ENCODE measurements at regions not wholly inside any gene's neighbourhood (a gene's known extent, or its start where the extent isn't known, plus 50 kb on each side); places are given as distances from the start of the nearest gene placed in this dataset.

- Histone ChIP-seq H3K27ac (ENCODE audit: extremely low read length, insufficient read depth, low read length) (no peak overlapping the region), H4K20me1 (ENCODE audit: insufficient read depth, low read length) (no peaks in the 10 kb centered on the region), H3K27me3 (ENCODE audit: control insufficient read depth in 1 of 2, insufficient read depth in 2 of 2, low read length in 2 of 2) (peaks cover 0 to 11% of the 10 kb centered on the region in 2 experiments; a peak in 1 of 5 replicates), H3K9ac (ENCODE audit: insufficient read depth, low read depth, low read length) (no peak overlapping the region), H2AFZ (ENCODE audit: low read length) (no peak overlapping the region), H3K79me2 (ENCODE audit: insufficient read depth, low read length) (no peaks in the 10 kb centered on the region), H3K9me3 (ENCODE audit: low read length) (no peaks in the 10 kb centered on the region), H3K4me2 (ENCODE audit: low read depth, low read length) (no peak overlapping the region), H3K4me3 (replicated peaks in 1 of 3; ENCODE audit: insufficient read depth in 1 of 3, low read depth in 2 of 3, low read length in 3 of 3) (no peak overlapping the region), H3K4me1 (ENCODE audit: insufficient read depth, low read length) (peaks cover 18% of the 10 kb centered on the region), H3K36me3 (replicated peaks in 1 of 2; ENCODE audit: control insufficient read depth in 1 of 2, insufficient read depth in 2 of 2, low read length in 2 of 2) (no peaks in the 10 kb centered on the region)
- ATAC-seq (no peak), FAIRE-seq (no peak), DNase-seq (ENCODE audit: low spot score) (no peak)
- WGBS (ENCODE audit: low lambda C conversion rate) = 25% methylated on average over 1 of the region's 1 CpG
- in situ Hi-C loops (cut with HindIII; ENCODE audit: extremely low pct_ligation_motif_present, low pct_unique_long_range_greater_than_20kb) (no loop called here), intact Hi-C loops (cut with micrococcal nuclease; ENCODE audit: unreplicated experiment) (no loop called here)
- ChIA-PET POLR2A (no interaction called here), CTCF (ENCODE audit: low intra/inter-chr PET ratio, low total read pairs) (no interaction called here)
- BruUV-seq (replicated peaks) = no TSS peak
- TF ChIP-seq ZNF160 (CRISPR knock-in tag; IDR thresholded peaks at IDR 0.05) (no peak), HNF1B (CRISPR knock-in tag; IDR thresholded peaks at IDR 0.05) (no peak), ZFP1 (CRISPR knock-in tag; IDR thresholded peaks at IDR 0.05) (no peak), RFX3 (CRISPR knock-in tag; IDR thresholded peaks at IDR 0.05) (no peak), RERE (CRISPR knock-in tag; IDR thresholded peaks at IDR 0.05; ENCODE audit: low read depth) (no peak), FOXO4 (CRISPR knock-in tag; conservative IDR thresholded peaks at IDR 0.05) (no peak), ELF1 (CRISPR knock-in tag; IDR thresholded peaks at IDR 0.05) (no peak), TBL1XR1 (IDR thresholded peaks at IDR 0.05; ENCODE audit: borderline replicate concordance, low read length, partially characterized antibody) (no peak), THAP7 (CRISPR knock-in tag; IDR thresholded peaks at IDR 0.05) (no peak), ZNF101 (CRISPR knock-in tag; IDR thresholded peaks at IDR 0.05; ENCODE audit: borderline replicate concordance, low read depth) (no peak), ZNF143 (CRISPR knock-in tag; IDR thresholded peaks at IDR 0.05) (no peak), TBP (CRISPR knock-in tag; IDR thresholded peaks at IDR 0.05) (no peak), MXD1 (CRISPR knock-in tag; IDR thresholded peaks at IDR 0.05) (no peak), GMEB2 (CRISPR knock-in tag; IDR thresholded peaks at IDR 0.05; ENCODE audit: low read depth) (no peak), HNRNPH1 (optimal IDR thresholded peaks at IDR 0.05; ENCODE audit: low read depth, low read length) (no peak)
These were observed 149.8 kb downstream of the SH3BGRL2 start for GRCh38 chr6:79780881-79781280.

Data from HepG2 (cell line).